Lower leg skin (tissue), 3 donors: ENCODE measurements at regions not wholly inside any gene's neighbourhood (a gene's known extent, or its start where the extent isn't known, plus 50 kb on each side); places are given as distances from the start of the nearest gene placed in this dataset.

Experiments used
- POLR2A ChIP-seq, 2 donors: fragments of 450-650 bp; IDR thresholded peaks; one replicate each; pipeline ENCODE4 v1.6.1; 2016 to 2017; ENCODE audit warnings: antibody characterized with exemption in 2 of 2, mild to moderate bottlenecking in 1 of 2, moderate library complexity in 1 of 2
- TF ChIP-seq, protein P1 (sequence below), 3 donors: fragments of 450-650 bp; IDR thresholded peaks; one replicate each; pipeline ENCODE4 v1.5.1; 2016; ENCODE audit warnings: antibody characterized with exemption in 3 of 3, mild to moderate bottlenecking in 3 of 3, moderate library complexity in 2 of 3

DNA sequence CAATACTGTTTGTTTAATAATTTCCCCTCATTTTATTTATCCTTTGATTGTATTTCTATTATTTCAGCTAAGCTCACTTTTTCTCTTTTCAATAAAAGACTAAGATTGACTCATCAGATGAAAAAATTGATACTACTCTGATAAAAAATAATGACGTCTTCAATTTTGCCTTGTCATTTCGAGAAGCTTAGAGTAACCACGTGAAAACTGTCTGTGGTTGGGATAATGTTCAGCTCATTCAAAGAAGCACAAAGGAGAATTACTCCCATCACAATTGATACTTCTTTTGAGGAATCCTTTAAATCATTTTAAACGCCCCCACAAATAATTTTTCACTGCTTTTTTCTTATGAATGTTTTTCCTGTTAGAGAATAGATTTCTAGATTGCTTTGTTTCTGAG lies 318.7 kb upstream of the SLITRK1 start:
- TF ChIP-seq POLR2A (IDR thresholded peaks at IDR 0.05) = no peak
- TF ChIP-seq, protein P1, sequence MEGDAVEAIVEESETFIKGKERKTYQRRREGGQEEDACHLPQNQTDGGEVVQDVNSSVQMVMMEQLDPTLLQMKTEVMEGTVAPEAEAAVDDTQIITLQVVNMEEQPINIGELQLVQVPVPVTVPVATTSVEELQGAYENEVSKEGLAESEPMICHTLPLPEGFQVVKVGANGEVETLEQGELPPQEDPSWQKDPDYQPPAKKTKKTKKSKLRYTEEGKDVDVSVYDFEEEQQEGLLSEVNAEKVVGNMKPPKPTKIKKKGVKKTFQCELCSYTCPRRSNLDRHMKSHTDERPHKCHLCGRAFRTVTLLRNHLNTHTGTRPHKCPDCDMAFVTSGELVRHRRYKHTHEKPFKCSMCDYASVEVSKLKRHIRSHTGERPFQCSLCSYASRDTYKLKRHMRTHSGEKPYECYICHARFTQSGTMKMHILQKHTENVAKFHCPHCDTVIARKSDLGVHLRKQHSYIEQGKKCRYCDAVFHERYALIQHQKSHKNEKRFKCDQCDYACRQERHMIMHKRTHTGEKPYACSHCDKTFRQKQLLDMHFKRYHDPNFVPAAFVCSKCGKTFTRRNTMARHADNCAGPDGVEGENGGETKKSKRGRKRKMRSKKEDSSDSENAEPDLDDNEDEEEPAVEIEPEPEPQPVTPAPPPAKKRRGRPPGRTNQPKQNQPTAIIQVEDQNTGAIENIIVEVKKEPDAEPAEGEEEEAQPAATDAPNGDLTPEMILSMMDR (IDR thresholded peaks at IDR 0.05) = no peak
